HG03520 (cell line): ENCODE measurements at regions not wholly inside any gene's neighbourhood (a gene's known extent, or its start where the extent isn't known, plus 50 kb on each side); places are given as distances from the start of the nearest gene placed in this dataset.

ENCODE experiments used
- ATAC-seq: cut with Tn5 transposase; IDR thresholded peaks from one replicate; pipeline ENCODE4 v1.9.1; 2021; ENCODE audit warnings: mild to moderate bottlenecking, moderate library complexity; ENCODE audit not compliant: unreplicated experiment

DNA sequence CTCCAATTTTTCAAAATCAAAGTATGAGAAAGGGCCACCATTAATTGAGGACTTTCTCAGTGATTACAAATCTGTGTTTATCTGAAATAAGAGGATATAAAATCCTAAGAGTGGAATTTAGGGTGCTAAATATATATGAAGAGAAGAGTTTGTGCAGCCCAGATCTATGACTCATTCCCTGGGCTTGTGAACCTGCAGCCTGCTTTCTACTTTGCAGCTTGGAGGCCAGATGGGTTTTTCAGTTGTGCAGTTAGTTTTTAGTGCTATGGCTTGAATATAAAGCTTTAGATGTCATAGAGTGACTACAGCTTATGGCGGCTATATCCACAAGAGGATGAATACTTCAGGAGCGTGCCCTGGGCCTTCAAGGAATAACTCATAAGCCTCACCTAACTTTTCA lies 1391.1 kb downstream of the FSTL5 start:
- ATAC-seq: no peak

DNA sequence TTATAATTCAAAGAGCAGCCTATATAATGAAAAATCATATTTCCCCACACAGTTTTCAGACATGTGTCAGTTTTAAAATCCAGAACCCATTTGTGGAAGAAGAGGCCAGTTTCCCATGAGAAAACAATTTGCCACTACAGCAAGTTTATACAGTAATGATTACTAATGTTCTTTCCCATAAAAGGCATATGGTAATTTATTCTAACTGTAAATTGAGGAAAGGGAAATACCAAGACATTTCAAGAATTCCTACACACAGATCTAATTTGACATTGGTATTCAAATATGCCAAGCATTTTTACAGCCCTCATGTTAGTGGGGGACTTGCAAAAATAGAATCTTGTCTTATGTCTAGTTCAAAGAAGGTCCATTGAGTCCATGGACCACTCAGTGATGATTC lies 1368.6 kb downstream of the FSTL5 start:
- no peak for ATAC-seq

DNA sequence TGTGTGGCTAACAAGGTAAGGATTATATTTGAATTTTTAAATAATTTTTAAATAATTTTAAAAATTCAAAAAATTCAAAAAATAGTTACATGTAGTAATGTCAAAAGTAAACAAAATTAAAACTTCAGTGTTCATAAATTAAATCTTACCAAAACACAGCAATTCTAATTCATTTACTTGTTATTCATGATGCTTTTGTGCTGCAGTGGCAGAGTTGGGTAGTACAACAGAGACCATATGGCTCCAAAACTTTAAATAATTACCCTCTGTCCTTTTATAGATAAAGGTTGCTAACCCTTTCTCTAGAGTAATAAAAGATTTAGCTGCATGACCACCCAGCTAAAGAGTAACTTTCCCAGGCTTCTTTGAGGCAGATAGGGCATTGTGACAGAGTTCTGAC lies 1355.6 kb downstream of the FSTL5 start:
- no peak for ATAC-seq

DNA sequence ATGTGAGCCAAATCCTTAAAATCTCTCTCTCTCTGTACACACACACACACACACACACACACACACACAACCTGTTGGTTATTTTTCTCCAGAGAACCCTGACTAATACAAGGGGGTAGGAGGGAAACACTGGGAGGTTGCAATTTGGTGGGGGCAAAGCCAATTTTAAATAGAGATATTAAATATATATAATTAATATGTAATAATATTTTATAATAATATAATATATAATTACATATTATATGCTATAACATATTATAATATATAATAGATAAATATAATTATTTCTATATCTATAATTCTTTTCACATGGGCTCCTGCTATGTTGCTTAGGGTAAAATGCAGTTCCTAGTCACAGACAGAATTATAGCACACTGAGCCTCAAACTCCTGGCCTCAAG lies 1354.2 kb downstream of the FSTL5 start:
- no peak for ATAC-seq

DNA sequence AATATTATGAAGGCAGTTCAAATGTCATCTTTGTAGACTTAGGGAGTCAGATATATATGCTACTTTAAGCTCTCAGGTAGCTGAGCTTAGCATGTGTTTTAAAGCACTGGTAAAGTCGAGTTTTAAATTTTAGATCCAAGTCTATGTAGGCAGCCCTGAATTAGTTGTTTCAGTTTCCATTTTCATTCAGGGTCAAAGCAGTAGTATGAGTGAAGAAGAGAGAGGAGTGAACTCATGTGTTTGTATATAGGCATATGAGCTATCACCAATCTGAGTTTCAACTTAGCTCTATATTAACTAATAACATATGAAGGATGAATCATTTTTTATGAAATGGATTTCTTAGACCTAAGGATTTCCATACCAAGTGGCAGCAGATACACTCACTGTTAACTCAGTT lies 1353.4 kb downstream of the FSTL5 start:
- ATAC-seq: no peak

DNA sequence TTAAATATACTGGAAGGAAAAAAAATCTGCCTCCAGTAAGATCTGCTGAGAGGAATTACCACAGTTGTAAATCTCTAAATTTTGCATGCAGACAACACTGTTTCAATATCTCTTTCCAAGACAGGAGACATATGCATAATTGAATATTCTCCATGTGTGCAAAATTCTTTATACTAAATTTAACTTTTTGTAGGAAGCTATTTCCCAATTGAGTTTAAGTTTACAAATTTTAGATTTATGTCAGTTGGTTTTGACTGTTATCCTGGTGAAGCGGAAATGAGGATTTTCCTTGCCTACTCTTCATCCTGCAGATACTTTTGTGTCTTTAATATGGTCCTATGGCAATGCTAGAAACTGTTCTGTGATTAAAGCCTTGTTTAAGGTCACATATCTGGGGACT lies 1352.9 kb downstream of the FSTL5 start:
- ATAC-seq: no peak

DNA sequence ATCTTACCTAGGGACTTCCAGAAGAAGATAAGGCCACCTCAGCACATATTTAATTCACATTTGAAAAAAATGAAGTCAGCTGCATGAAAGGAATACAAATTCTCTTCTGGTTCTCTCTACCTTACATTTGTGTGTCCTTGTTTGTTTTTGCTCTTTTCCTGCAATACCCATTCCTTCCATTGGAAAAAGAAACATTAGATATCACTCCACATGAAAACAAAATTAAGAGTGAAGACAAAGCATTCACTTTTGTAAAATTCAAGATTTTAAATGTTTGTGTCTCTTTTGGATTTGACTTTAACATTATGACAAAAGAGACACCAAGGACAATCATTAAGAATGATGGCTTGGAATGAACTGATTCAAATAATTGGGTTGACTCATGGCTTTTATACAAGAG lies 1351.8 kb downstream of the FSTL5 start:
- ATAC-seq: no peak

DNA sequence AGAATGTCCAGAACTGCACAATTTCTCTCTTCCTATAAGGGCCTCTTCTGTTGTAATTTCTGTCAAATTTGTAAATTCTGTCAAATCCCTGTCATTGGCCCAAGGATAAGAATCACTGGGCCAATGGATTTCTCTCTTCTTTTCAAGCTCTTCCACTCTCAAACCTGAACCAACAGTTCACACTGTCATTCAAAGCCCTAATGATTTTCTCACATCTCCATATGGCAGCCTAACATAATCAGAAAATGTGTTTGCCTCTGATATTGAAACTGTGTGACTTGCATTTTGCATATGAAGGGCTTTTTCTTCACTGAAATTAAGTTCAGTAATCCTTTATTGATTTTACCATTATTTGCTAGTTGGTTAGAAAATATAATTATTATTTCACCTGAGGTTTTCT lies 1349.1 kb downstream of the FSTL5 start:
- no peak for ATAC-seq

DNA sequence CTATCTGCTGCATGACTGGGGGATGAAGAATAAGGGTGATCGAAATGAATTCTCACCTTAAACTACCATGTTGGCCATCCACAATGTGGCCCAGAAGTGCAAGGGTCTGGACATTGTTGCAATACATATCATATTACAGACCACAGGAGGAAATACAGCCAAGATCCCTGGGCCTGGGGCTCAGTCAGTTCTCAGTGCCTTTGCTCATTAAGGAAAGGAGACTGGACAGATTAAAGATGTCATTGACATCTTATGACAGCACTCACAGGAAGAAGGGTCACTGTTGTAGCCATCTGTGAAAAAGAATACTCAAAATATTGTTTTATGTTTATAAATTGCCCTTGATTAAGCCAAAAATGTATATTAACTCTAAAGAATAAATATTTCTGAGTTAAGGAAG lies 1345.2 kb downstream of the FSTL5 start:
- ATAC-seq: no peak

DNA sequence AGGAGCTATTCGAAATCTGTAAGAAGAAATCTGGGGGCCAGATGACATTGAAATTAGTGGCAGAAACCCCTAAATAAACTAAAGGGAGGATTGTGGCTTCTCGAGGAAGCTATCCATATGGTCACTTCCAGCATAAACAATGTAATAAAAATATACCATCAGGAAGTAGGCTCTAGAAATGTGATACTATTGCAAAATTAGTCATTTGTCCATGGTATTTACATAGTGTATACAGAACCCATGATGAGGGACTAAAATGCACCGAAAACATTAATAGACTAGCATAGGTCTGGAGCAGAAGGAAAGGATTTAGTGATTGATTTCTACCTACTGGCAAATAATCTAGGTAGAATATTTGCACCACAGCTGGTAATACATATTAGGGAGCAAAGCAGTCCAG lies 1344.0 kb downstream of the FSTL5 start:
- ATAC-seq: no peak

DNA sequence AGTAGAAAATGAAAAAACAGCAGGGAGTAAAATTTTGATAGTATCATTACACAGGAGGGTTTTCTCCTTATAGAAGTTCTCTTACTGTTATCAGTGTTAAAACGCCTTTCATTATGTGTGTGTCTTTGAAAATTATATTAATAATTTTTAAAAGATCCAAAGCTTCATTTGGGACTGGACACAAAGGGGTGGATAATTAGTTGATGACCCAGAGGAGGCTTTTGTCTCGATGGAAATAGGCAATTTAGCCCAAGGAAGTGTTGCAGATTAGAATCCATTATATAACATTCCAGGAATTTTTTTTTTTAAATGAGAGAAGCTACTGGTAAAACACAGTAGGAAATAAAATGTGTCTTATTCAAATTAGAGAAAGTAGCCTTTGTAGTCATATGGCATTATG lies 1339.3 kb downstream of the FSTL5 start:
- ATAC-seq: no peak

DNA sequence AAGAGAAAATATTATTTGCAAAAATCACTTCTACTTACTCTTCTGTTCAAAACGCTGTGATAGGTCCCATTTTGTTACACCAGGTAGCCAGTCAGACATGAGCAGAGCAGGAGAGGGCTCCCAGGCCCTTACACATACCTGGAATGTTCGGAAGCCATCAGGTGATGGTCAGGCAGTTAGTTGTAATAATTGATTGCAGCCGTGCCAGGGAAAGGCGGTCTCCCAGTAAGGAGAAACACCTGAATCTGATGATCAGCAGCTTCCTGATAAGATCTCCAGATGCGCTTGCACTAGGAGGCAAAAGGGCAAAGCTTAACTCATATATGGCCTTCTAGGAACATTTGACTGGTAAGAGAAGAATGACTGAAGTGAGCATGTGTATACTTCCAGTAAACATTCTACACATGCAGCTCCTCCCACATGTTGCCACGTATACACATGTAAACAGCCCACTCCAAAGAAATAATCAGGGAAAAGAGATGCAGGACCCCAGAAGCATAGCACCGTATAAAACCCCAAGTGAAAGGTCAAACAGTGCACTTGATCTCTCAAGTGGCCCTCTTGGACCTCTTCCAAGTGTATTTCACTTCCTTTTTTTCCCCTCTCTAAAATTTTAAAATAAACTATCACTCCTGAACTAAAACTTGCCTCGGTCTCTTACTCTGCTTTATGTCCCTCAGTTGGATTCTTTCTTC lies 1338.0 kb downstream of the FSTL5 start:
- ATAC-seq: no peak

DNA sequence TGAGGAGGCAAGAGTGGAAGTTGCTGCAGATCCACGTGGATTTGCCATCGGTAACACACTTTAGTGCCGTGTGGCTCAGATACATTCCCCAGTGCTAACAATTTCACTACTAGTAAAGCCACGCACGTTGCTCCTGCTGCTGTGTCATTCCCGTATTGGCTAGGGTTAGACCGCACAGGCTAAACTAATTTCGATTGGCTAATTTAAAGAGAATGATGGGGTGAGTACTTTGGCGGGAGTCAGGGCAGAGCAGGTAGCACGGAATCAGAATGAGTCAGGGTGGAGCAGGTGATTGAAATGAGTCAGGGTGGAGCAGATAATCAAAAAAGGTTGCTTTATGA lies 1337.5 kb downstream of the FSTL5 start:
- no peak for ATAC-seq

DNA sequence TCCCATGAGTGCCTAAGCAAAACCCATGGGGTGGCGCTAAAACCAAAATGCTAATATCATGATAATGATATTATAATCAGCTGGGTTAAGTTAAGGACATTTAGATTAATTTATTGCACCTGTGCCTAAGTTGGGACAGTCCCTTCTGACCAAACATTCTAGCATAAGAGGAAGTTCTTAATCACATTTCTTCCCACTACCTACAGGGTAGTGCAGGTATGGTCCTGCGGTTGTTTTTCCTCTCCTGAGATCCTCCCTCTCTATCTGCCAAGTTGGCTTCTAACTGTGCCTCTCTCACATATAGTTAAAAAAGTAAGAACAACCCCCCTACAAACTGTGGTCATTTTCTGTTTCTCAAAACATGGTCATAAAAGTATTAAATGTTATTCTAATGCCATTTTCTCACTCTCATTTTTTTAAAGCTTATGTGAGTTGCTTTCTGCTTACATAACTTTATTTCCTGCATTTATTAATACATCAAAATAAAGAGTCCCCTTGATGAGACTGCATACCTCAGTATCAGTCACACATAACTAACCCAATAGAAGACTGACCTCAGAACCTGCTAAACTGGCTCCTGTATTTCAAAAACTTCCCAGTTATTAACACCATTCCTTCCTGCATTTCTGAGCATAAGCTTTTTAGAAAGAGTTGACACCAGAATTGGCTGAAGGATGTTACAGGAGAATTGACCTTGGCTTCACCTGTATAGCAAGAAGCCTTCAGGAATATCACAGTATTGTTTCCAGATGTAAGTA lies 1332.5 kb downstream of the FSTL5 start:
- ATAC-seq: no peak

DNA sequence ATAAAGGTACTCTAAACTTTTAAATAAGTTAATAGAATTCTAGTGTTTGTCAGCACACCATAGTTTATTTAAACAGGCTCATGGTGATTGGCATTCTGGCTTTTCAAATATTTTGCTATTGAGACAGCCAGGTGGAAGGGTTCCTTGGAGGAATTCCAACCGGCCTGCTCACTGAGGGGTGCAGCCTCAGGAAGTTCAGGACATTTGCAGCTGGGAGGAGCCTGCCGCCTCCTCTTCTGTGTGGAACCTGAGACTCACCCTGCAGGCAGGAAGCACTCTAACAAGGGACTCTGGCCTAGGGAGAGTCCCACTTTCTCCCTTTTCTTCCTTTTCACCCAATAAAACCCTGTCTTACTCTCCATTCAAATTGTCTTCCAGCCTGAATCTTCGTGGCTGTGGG lies 1328.0 kb downstream of the FSTL5 start:
- ATAC-seq: no peak

DNA sequence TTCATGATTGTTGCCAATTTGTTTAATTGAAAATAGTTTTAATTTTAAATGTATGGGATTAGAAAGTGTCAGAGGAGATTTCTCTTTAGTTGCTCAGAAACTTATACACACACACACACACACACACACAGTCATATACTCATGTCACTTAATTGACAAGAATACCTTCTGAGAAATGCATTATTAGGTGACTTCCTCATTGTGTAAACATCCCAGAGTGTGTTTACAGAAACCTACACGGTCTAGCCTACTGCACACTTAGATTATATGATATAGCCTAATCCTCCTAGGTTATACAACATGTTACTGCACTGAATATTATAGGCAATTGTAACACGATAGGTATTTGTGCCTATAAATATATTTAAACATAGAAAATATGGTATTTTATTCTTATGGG lies 1327.4 kb downstream of the FSTL5 start:
- ATAC-seq: no peak

DNA sequence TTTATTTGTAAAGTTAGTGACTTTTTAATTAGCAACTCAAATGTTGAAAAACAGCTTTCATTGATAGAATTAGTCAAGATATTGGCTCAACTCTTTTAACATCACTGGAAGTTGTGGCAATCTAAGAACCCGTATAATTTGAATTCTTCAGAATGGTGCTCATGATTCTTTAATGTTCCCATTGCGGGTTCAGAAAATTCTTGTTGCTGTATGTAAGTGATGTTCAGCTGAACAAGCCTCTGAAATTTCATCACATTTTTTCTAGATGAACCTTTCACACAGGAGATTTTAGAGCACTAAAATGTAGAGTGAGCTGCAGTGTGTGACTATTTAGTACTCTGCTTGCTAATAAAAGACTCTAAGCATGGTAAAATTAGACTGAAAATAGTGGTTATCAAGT lies 1317.7 kb downstream of the FSTL5 start:
- ATAC-seq: no peak

DNA sequence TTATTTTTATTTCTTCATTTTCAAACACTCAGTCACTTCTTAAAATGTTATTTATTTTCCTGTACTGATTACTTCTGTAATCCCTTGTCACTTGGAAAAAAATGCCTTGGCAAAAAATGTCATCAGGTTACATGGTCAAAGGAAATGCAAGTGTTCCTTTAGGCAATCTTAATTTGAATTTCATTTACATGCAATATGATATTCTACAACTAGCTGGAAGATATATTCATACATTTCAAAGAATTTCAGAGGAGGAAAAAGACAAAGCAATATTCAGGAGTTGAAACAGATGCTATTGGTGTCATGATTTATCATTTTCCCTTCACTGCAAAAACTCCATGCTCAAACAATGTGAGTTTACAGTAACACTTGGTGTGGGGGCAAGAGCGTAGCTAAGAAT lies 1316.6 kb downstream of the FSTL5 start:
- ATAC-seq: no peak

DNA sequence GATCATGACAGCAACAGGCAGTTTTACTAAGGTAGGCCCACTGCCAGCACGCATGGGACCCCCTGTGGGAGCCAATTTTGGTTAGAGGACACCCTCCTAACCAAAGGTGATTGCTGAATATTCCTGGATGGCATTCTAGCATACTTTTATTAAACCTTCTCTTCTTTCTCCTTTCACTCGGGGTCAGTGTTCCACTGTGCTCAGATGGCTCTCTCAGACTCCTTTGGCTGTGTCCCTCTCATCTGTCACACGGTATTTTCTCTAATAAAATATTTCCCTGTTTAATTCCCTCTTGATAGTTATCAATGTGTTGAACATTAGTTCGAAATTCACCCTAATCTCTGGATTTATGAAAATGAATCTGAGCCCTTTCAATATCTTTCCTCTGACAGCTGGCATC lies 1315.3 kb downstream of the FSTL5 start:
- ATAC-seq: no peak

DNA sequence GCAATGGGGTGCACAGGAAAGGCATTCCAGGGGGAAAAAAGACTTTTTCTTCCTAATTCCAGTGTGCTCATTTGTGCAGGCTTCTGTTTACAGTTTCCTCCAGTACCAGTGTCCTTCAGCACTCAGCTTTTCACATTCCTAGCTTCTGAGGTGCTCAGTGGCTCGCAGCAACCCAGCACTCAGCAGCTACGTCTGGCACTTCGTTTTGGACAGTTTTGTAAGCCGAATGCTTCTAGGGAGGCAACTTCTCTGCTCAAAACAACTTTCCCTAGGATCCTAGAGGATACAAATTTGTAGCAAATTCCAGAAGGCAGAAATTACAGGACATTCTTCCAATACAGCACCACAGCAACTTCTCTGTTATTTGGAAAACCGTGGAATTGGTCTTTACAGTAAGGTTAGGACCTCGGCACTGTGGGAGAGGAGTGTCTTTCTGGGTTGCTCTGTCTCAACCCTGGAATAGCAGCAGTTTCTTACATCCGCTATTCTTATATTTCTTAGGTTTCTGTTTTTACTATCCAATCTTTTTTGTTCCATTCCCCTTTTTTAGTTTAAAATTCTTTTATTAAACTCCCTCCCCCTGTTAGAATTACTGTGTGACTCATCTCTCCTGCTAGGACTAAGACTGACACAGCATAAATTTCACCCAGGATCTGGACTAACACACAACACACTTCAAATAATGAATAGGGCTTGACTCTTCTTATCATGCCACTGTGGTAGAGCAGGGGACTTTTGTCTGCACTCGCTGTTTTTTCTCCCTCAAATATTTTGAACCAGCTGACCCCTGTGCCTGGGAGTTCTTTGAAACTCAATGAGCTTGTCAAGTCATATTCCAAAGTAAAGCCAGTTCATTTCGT lies 1314.7 kb downstream of the FSTL5 start:
- no peak for ATAC-seq

DNA sequence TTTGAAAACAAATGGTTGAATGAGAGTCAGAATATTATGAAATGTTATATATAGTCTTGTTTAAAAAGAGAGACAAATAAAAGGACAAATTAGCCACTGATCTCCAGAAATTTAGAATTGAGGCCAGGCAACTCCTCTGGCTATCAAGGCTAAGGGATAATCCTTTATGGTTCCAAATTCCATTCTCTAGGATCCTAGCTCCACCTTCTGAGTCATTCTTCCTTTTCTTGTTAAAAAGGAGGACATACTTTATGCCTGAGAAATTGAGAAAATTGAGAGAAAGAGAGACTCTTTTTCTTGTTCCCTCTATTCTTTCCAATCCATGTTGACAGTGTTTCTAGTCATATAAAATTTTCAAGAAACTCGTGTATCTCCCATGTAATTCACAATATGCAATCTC lies 1299.5 kb downstream of the FSTL5 start:
- ATAC-seq: no peak

DNA sequence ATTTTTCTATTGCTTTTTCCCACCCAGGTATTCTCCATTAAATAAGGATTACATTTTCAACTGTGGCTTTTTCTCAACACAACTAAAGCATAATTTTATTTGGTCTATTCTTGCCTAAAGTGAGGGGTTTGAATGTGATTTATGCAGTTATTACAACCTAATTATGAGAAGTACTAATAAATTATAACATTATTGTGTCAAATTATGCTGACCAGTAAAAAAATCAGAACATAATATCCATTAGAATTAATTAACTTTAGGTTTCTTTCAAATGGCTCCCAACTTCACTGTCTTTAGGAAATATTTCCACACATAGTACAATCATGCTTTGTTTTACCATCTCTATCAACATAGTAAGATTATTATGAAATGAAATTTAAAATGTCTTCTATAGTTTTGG lies 1293.9 kb downstream of the FSTL5 start:
- ATAC-seq: no peak
